Progenitor cell of endocrine pancreas (in vitro differentiated cells): ENCODE measurements at regions not wholly inside any gene's neighbourhood (a gene's known extent, or its start where the extent isn't known, plus 50 kb on each side); places are given as distances from the start of the nearest gene placed in this dataset.

ENCODE experiments used
- DNase-seq: peaks from one replicate; pipeline ENCODE4 v3.0.0; 2021; ENCODE audit warnings: low spot score; ENCODE audit not compliant: unreplicated experiment
- H3K27ac Mint-ChIP-seq: 2 replicates; pipeline ENCODE4 v1.8.0; 2021; ENCODE audit warnings: mild to moderate bottlenecking, moderate library complexity, mixed read lengths
- H3K27me3 Mint-ChIP-seq: 2 replicates; pipeline ENCODE4 v1.8.0; 2021; ENCODE audit warnings: mixed read lengths
- H3K36me3 Mint-ChIP-seq: 2 replicates; pipeline ENCODE4 v1.8.0; 2022; ENCODE audit warnings: mixed read lengths; ENCODE audit not compliant: insufficient read depth
- H3K4me1 Mint-ChIP-seq: 2 replicates; pipeline ENCODE4 v1.8.0; 2021; ENCODE audit warnings: low read depth, mixed read lengths
- H3K4me3 Mint-ChIP-seq: 2 replicates; pipeline ENCODE4 v1.8.0; 2021; ENCODE audit warnings: low read depth, mild to moderate bottlenecking, moderate library complexity, mixed read lengths
- H3K9me3 Mint-ChIP-seq: 2 replicates; pipeline ENCODE4 v1.8.0; 2021; ENCODE audit warnings: low read depth, mixed read lengths
- TF ChIP-seq, protein P1 (sequence below): fragments of 200-600 bp; sonication (generic); IDR thresholded peaks from one replicate; pipeline ENCODE4 v1.5.0; 2021; ENCODE audit warnings: antibody characterized with exemption, mild to moderate bottlenecking; ENCODE audit not compliant: unreplicated experiment

- Mint-ChIP-seq H3K4me1 (peaks cover 10% of the 10 kb centered on the region), H3K36me3 (no peaks in the 10 kb centered on the region), H3K9me3 (no peaks in the 10 kb centered on the region), H3K27me3 (peaks cover 37% of the 10 kb centered on the region), H3K4me3 (no peak overlapping the region), H3K27ac (no peak overlapping the region)
- no peak for DNase-seq
- TF ChIP-seq, protein P1, sequence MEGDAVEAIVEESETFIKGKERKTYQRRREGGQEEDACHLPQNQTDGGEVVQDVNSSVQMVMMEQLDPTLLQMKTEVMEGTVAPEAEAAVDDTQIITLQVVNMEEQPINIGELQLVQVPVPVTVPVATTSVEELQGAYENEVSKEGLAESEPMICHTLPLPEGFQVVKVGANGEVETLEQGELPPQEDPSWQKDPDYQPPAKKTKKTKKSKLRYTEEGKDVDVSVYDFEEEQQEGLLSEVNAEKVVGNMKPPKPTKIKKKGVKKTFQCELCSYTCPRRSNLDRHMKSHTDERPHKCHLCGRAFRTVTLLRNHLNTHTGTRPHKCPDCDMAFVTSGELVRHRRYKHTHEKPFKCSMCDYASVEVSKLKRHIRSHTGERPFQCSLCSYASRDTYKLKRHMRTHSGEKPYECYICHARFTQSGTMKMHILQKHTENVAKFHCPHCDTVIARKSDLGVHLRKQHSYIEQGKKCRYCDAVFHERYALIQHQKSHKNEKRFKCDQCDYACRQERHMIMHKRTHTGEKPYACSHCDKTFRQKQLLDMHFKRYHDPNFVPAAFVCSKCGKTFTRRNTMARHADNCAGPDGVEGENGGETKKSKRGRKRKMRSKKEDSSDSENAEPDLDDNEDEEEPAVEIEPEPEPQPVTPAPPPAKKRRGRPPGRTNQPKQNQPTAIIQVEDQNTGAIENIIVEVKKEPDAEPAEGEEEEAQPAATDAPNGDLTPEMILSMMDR, result no peak
These were observed 182.7 kb upstream of the HNRNPA3 start for GRCh38 chr2:177029901-177030300.

- TF ChIP-seq, protein P1, result no peak
- H3K36me3 Mint-ChIP-seq, result no peaks in the 10 kb centered on the region
- no peaks in the 10 kb centered on the region for H3K9me3 Mint-ChIP-seq
- DNase-seq, result no peak
- peaks cover 10% of the 10 kb centered on the region for H3K4me1 Mint-ChIP-seq
- no peak overlapping the region for H3K4me3 Mint-ChIP-seq
- no peak overlapping the region for H3K27ac Mint-ChIP-seq
- H3K27me3 Mint-ChIP-seq, result peaks cover 30% of the 10 kb centered on the region
These were observed 182.0 kb upstream of the HNRNPA3 start for GRCh38 chr2:177030451-177031105.

DNA sequence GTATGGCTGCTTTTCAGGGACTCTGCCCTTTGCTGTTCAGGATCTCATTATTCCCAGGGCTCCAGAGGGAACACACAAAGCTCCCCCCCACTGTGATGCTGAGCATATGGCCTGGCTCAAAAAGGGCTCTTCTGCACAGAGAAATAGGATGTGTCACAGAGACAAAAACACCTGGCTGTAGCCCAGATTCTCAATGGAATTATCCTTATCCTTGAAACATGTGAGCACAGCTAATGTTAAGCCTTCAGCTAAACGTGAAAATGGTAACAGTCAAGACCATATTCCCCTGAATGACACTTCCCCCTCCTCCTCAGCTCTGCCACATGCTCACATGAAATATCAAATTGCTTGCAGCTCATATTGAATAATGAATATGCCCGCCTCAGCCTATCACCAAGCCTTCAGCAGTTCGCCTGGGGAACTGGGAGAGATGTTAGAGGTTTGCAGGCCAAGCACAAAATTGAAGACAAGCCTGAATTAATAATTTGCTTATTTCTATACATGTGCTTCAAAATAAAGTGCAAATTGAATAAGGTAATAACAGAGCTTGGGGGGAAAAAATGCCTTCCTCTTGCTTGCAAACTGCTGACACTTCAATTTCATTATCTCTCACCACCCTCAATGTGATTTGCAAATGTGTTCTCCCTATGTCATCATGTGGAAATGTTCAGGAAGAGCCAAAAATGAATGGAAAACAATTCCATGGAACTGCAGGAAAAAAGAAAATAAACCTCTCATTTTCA lies 181.0 kb upstream of the HNRNPA3 start:
- no peak overlapping the region for H3K27ac Mint-ChIP-seq
- peaks cover 20% of the 10 kb centered on the region for H3K27me3 Mint-ChIP-seq
- TF ChIP-seq, protein P1, result no peak
- peaks cover 10% of the 10 kb centered on the region for H3K4me1 Mint-ChIP-seq
- H3K4me3 Mint-ChIP-seq, result no peak overlapping the region
- no peak for DNase-seq
- H3K36me3 Mint-ChIP-seq, result no peaks in the 10 kb centered on the region
- no peaks in the 10 kb centered on the region for H3K9me3 Mint-ChIP-seq

DNA sequence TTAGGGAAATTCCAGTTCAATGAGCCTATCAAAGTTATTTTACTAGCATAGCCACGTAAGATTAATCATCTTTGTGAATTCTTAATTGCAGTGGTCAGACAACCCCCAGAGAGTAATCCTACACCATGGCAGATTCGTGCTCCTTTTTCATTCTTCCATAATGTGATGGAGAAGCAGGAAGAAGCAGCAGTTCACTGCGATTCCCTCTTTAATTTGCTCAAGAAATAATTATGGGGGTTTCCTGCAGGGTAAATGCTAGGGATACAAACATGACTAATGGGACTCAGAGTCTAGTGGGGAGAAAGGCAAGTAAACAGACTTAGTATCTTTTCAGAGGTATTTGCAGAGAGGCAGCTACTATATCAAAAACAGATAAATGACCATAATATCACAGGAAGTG lies 175.8 kb upstream of the HNRNPA3 start:
- Mint-ChIP-seq H3K9me3 (no peaks in the 10 kb centered on the region), H3K27me3 (peaks cover 27% of the 10 kb centered on the region), H3K27ac (no peak overlapping the region), H3K4me1 (peaks cover 3% of the 10 kb centered on the region), H3K4me3 (no peak overlapping the region), H3K36me3 (no peaks in the 10 kb centered on the region)
- TF ChIP-seq, protein P1, result no peak
- DNase-seq, result no peak

DNA sequence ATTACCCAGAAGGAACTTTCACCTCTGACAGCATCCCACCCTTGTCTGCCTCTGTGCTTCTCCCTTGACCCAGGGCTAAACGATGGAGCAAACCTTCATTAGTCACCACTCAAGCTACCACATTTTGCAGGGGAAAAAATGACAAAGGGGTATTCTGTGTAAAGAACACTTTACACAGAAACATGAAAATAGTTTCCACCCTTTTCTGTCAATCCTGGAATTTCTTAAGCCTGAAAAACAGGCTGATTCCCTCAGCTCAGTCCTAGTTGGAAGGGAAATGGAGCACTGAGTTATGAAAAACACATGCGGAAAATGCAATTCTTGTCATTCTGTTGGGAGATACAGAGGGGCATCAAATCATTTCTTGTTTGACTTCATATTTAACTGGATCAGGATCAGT lies 175.0 kb upstream of the HNRNPA3 start:
- TF ChIP-seq, protein P1, result no peak

More for the DNA sequence above, 175.0 kb upstream of the HNRNPA3 start:
- no peaks in the 10 kb centered on the region for H3K36me3 Mint-ChIP-seq
- H3K4me3 Mint-ChIP-seq, result no peak overlapping the region
- H3K9me3 Mint-ChIP-seq, result no peaks in the 10 kb centered on the region
- H3K27ac Mint-ChIP-seq, result no peak overlapping the region
- H3K27me3 Mint-ChIP-seq, result peaks cover 27% of the 10 kb centered on the region
- DNase-seq, result no peak
- H3K4me1 Mint-ChIP-seq, result peaks cover 3% of the 10 kb centered on the region
